Breast epithelium (tissue), 4 donors: ENCODE measurements at regions not wholly inside any gene's neighbourhood (a gene's known extent, or its start where the extent isn't known, plus 50 kb on each side); places are given as distances from the start of the nearest gene placed in this dataset.

Experiments used
- DNase-seq, 2 donors: peaks; one replicate each; pipeline ENCODE4 v3.0.0-alpha.2; 2019; ENCODE audit warnings: low spot score in 2 of 2
- H3K27ac ChIP-seq, 2 donors: fragments of 200-600 bp; sonication (generic) in 1 of 2; one replicate each; pipeline ENCODE4 v1.5.1; 2016 to 2019; ENCODE audit warnings: mild to moderate bottlenecking in 1 of 2
- H3K27me3 ChIP-seq, 2 donors: fragments of 200-600 bp; sonication (generic) in 1 of 2; one replicate each; pipeline versions ENCODE4 v1.5.1 to v1.6.0; 2017 to 2019; ENCODE audit warnings: control low read depth in 1 of 2, mild to moderate bottlenecking in 1 of 2
- H3K36me3 ChIP-seq: fragments of 200-600 bp; one replicate; pipeline ENCODE4 v1.5.1; 2019
- H3K4me1 ChIP-seq, 2 donors: fragments of 200-600 bp; sonication (generic); one replicate each; pipeline ENCODE4 v1.5.1; 2016 to 2019; ENCODE audit warnings: control low read depth in 1 of 2
- H3K4me3 ChIP-seq, 3 donors: fragments of 200-600 bp; sonication (generic); 1 replicate in 2 of 3; 2 replicates in 1 of 3; pipeline ENCODE4 v1.5.1; 2016 to 2019; ENCODE audit warnings: mild to moderate bottlenecking in 3 of 3, moderate library complexity in 2 of 3
- H3K9me3 ChIP-seq, 2 donors: fragments of 200-600 bp; sonication (generic) in 1 of 2; one replicate each; pipeline ENCODE4 v1.5.1; 2016 to 2019; ENCODE audit warnings: control low read depth in 1 of 2
- POLR2A ChIP-seq: fragments of 450-650 bp; IDR thresholded peaks from one replicate; pipeline ENCODE4 v1.6.1; 2016; ENCODE audit warnings: antibody characterized with exemption, mild to moderate bottlenecking, moderate library complexity
- POLR2AphosphoS5 ChIP-seq, 3 donors: sonication (generic); formaldehyde crosslinking; IDR thresholded peaks; one replicate each; pipeline ENCODE4 v1.6.1; 2017; ENCODE audit warnings: antibody characterized with exemption in 3 of 3
- intact Hi-C: fragments of 100-400 bp; cut with DNase I; formaldehyde crosslinking; loops from one replicate; pipeline ENCODE4 v1.15.1; 2023; ENCODE audit warnings: low total_unique reads
- TF ChIP-seq, protein P1 (sequence below), 3 donors: fragments of 450-650 bp; IDR thresholded peaks; one replicate each; pipeline ENCODE4 v1.5.1; 2016 to 2017; ENCODE audit warnings: antibody characterized with exemption in 3 of 3, mild to moderate bottlenecking in 3 of 3, moderate library complexity in 3 of 3

DNA sequence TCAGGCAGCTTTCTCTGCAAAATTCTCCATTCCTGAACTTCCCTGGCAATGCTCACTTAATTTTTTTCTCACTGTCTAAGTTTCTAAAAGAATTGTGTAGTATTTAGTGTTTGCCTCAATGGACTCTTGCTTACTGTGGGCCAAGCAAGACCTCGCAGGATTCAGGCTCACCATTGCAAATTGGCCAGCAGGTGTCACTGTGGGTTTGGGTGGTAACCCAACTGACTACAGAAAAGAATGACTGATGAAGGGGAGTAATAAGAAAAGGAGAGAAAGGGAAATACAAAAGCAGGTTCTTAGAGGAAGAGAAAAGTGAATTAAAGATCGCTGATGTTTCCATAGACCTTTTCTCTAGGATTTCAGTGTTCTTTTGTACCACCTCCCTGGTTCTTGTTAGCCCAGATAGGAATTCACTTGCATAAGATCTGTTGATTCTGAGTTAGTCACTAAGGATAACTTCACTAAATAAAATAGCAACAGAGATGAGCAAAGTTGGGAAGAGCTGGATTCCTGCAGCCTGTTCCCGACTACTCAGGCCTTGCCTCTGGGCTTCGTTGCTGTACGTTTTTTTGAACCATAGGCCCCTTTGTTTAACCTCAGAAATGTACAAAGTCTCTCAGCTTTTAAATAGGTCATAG, 386.5 kb upstream of the DDHD1 start:
- Histone ChIP-seq H3K4me3 (no peak overlapping the region), H3K36me3 (no peaks in the 10 kb centered on the region), H3K9me3 (no peaks in the 10 kb centered on the region), H3K27ac (no peak overlapping the region), H3K4me1 (no peaks in the 10 kb centered on the region), H3K27me3 (no peaks in the 10 kb centered on the region)
- intact Hi-C loops: no loop called here
- TF ChIP-seq, protein P1, sequence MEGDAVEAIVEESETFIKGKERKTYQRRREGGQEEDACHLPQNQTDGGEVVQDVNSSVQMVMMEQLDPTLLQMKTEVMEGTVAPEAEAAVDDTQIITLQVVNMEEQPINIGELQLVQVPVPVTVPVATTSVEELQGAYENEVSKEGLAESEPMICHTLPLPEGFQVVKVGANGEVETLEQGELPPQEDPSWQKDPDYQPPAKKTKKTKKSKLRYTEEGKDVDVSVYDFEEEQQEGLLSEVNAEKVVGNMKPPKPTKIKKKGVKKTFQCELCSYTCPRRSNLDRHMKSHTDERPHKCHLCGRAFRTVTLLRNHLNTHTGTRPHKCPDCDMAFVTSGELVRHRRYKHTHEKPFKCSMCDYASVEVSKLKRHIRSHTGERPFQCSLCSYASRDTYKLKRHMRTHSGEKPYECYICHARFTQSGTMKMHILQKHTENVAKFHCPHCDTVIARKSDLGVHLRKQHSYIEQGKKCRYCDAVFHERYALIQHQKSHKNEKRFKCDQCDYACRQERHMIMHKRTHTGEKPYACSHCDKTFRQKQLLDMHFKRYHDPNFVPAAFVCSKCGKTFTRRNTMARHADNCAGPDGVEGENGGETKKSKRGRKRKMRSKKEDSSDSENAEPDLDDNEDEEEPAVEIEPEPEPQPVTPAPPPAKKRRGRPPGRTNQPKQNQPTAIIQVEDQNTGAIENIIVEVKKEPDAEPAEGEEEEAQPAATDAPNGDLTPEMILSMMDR (IDR thresholded peaks at IDR 0.05): peak; percentile 59 to 90 (median 80)
- no peak for TF ChIP-seq POLR2A
- DNase-seq: peak; percentile 55 to 64

DNA sequence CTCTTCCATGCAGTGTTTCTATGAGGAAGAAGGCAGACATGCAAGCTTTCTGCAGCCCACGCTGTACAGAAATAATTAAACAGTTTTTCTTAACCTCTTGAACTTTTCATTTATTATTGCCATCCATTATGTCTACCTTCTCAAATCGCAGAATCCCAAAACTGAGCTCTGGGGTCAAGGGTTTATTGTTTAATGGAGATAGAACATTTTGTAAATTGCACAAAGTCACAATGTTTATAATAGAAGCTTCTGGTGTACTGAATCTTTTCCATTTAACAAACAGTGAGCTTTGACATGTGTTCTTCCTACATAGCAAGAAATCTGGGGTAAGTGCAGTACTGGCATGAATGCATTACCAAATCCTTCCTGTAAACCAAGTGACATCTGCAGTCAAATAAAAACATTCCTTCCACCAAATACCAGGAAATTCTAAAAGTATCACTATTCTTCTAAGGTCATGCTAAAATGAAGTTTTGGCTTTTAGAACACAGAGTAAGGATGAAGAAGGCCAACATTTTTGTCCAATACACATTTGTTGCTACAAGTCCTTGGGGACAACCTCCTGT, 385.3 kb upstream of the DDHD1 start:
- peak overlapping the region in 1 of 2 donors; percentile 20 for H3K27ac ChIP-seq
- no peaks in the 10 kb centered on the region for H3K9me3 ChIP-seq
- H3K4me3 ChIP-seq: no peak overlapping the region
- H3K36me3 ChIP-seq: no peaks in the 10 kb centered on the region
- no peaks in the 10 kb centered on the region for H3K27me3 ChIP-seq
- TF ChIP-seq POLR2A (no peak), POLR2AphosphoS5 (IDR thresholded peaks at IDR 0.05) (no peak)
- TF ChIP-seq, protein P1 (IDR thresholded peaks at IDR 0.05): no peak
- no peak for DNase-seq
- intact Hi-C loops: no loop called here
- H3K4me1 ChIP-seq: no peaks in the 10 kb centered on the region

DNA sequence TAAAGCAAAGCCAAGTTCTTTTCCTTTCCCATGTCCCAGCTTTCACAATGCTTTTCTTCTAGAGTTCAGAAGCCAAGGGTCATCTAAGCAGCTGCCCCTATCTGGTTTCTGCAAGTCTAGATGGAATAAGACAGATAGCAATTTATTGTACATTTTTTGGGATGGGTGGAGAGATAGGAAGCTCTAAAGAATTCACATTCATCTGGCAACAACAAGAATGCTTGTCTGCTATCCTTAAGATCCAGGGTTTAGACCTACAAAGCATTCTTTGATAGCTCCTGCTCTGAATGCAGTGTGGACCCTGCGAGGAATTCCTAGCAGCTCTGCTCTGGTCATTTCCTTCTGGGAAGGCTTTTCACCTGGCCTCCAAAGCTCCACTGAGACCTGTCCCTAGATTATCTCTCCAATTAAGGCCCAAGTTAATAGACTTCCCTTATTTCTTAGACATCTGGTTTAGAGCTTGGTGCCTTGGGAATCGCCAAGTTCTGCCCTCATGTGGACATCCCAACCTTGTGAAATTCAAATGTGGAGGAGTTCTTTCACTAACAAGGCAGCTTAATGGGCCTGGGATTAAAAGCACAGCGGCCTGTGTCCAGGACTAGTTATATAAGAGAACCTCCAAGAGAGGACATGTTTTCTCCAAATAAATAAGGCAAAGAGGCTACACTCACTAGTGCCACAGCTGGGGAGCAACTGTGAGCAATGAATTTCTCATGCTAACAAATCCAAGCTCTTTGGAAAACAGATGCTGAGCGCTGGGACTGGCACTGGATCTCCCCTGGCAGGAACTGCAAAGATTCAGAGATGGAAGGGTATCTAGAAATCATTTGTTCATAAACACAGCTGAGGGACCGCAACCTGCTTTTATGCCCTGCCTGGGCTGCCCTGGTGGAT, 384.5 kb upstream of the DDHD1 start:
- TF ChIP-seq, protein P1 (IDR thresholded peaks at IDR 0.05): no peak
- TF ChIP-seq POLR2AphosphoS5 (IDR thresholded peaks at IDR 0.05) (no peak), POLR2A (no peak)
- H3K4me1 ChIP-seq: no peaks in the 10 kb centered on the region
- H3K4me3 ChIP-seq: no peak overlapping the region
- DNase-seq: no peak
- no peaks in the 10 kb centered on the region for H3K9me3 ChIP-seq
- peak overlapping the region in 1 of 2 donors; percentile 20 for H3K27ac ChIP-seq
- no peaks in the 10 kb centered on the region for H3K27me3 ChIP-seq
- intact Hi-C loops: no loop called here
- no peaks in the 10 kb centered on the region for H3K36me3 ChIP-seq

DNA sequence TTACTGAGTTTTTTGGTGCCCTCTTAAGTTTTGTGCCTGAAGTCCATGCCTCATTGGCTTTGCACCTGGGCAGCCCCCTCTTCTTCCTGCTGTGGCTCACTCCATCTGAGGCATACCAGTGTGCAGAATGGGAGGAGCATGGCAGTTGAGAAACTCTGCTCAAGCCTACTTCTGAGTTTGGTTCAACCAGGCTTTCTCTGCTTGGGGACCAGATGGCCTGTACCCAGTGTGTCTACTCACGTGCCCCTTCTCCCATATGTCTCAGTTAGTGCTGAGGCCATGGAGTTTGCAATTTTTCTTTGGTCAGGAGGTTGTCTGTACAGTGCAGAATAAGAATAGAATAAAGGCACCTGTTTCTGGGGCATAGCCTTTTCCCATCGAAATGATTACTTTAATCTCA, 383.3 kb upstream of the DDHD1 start:
- no peak for DNase-seq
- Histone ChIP-seq H3K36me3 (no peaks in the 10 kb centered on the region), H3K27me3 (no peaks in the 10 kb centered on the region), H3K27ac (no peak overlapping the region), H3K4me3 (no peak overlapping the region), H3K9me3 (no peaks in the 10 kb centered on the region), H3K4me1 (no peaks in the 10 kb centered on the region)
- intact Hi-C loops: no loop called here
- TF ChIP-seq, protein P1 (IDR thresholded peaks at IDR 0.05): no peak
- TF ChIP-seq POLR2A (no peak), POLR2AphosphoS5 (IDR thresholded peaks at IDR 0.05) (no peak)

DNA sequence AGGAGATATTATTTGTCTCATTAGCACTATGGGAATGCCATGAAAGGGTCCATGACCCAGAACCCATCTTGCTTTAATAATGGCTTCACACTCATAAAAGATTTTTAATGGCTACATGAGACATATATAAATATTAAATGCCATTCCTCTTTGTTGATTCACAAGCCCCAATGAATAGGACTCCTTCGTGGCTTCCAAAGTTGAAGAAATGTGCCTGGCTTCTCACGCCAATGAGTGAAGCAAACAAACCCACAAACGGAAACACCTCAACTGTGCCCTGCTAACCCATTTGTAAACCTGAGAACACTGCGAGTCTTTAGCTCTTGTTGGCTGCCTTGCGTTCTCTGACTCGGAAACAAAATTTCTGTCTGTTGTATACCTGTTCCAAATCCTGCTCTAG, 381.7 kb upstream of the DDHD1 start:
- intact Hi-C loops: no loop called here
- no peak overlapping the region for H3K4me3 ChIP-seq

More for the DNA sequence above, 381.7 kb upstream of the DDHD1 start:
- no peaks in the 10 kb centered on the region for H3K36me3 ChIP-seq
- H3K27ac ChIP-seq: no peak overlapping the region
- no peaks in the 10 kb centered on the region for H3K27me3 ChIP-seq
- no peak for DNase-seq
- no peaks in the 10 kb centered on the region for H3K9me3 ChIP-seq
- H3K4me1 ChIP-seq: no peaks in the 10 kb centered on the region
- TF ChIP-seq POLR2AphosphoS5 (IDR thresholded peaks at IDR 0.05) (no peak), POLR2A (no peak)
- TF ChIP-seq, protein P1 (IDR thresholded peaks at IDR 0.05): no peak
